ENCODE measurements at regions not wholly inside any gene's neighbourhood (a gene's known extent, or its start where the extent isn't known, plus 50 kb on each side); places are given as distances from the start of the nearest gene placed in this dataset.

DNA sequence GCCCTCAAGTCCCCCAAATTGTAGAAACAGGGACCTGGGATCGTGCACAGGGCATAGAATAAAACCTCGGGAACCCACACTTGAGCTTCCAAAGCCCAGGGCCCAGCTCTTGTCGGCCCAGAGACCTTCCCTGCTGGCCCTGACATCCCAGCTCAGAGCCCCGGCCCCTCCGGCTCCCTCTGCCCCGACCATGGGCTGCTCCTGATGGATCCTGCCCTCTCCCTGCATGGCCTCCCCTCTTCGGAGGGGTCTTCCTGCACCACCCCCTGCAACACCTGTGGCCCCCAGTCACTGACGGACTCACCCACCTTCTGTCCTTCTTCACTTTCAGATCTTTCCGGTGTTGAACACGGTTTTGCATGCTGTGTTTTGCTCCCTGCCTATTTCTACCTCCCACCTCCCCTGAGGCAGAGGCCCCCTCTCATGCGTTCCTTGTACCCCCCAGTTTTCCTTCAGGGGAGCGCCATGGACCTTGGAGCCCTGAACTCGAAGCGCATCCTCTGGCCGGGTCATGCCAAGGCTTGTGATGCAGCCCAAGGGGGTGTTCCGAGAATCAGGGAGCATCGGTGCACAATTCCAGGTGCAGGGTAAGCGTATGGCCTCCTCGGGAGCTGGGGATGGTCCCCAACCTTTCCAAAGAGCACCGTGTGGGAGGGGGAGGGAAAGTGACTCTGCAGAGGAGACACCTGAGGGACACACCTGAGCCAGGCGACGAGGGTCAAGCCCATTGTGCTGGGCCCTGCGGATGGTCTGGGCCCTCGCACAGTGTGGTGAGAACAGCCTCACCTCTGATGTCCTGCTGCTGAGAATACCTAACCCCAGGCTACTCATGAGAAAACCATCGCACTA, 666.4 kb downstream of the BRD1 start:
- TF ChIP-seq, protein P1, sequence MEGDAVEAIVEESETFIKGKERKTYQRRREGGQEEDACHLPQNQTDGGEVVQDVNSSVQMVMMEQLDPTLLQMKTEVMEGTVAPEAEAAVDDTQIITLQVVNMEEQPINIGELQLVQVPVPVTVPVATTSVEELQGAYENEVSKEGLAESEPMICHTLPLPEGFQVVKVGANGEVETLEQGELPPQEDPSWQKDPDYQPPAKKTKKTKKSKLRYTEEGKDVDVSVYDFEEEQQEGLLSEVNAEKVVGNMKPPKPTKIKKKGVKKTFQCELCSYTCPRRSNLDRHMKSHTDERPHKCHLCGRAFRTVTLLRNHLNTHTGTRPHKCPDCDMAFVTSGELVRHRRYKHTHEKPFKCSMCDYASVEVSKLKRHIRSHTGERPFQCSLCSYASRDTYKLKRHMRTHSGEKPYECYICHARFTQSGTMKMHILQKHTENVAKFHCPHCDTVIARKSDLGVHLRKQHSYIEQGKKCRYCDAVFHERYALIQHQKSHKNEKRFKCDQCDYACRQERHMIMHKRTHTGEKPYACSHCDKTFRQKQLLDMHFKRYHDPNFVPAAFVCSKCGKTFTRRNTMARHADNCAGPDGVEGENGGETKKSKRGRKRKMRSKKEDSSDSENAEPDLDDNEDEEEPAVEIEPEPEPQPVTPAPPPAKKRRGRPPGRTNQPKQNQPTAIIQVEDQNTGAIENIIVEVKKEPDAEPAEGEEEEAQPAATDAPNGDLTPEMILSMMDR (IDR thresholded peaks at IDR 0.05) = no peak
- no peak for TF ChIP-seq EZH2 (IDR thresholded peaks at IDR 0.05; ENCODE audit: borderline replicate concordance, insufficient read depth, low read depth, low read length, poor library complexity, severe bottlenecking)
